Stimulated activated CD4-positive, alpha-beta T cell treated with anti-CD3 and anti-CD28 coated beads, Interleukin-2, amount 100 ng/mL, for 4 hours (primary cell): ENCODE measurements at regions not wholly inside any gene's neighbourhood (a gene's known extent, or its start where the extent isn't known, plus 50 kb on each side); places are given as distances from the start of the nearest gene placed in this dataset.

ENCODE experiments used
- DNase-seq: peaks from one replicate; pipeline ENCODE4 v3.0.0-alpha.2; 2020; ENCODE audit warnings: low read depth

DNA sequence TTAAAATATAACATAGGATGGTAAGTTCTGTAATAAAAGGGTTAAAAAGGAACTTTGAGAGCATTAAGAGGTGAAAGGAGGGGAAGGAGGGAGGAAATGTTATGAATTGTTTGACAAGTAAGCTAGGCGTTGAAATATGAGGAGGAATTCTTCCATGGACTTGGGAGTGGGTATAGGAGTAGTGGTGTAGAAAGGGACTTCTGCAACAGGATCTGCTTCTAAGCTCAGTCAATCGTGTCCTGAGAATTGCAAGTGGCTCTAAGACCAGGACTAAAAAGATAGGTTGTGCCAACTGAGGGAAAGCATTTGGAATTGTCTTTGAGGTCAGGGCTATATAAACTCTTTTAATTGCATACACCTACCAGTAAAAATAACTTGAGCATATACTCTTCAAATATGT, 74.1 kb upstream of the SLC38A2 start:
- DNase-seq: no peak

DNA sequence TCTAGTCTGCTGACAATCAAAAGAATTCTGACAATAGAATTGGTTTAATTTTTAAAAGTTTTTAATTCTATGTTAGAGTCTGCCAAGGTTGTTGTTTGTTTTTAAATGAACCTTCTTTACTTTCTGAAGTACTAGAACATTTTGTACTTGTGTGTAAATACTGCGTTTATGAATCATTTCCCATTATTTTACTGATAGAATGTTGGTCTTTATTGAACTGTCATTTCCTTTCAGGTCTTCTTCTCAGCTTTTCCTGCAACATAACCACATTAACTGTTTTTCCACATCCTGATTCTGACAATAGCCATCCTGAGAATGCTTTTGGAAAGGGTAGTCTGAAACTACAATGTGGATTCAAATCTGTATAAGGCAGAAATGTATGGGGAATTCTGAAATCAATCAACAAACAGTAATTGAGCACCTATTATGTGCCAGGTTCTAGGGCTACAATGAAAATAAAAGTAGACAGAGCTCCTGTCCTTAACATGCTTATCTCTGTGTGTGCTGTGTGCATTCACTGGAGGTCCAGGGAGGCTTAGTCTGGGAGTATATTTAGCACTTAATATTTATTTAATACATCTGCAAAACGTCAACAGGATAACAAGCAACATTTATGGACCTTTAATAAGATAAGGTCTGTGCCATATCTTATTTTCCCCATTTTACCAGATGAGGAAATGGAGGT, 73.1 kb upstream of the SLC38A2 start:
- DNase-seq: no peak

DNA sequence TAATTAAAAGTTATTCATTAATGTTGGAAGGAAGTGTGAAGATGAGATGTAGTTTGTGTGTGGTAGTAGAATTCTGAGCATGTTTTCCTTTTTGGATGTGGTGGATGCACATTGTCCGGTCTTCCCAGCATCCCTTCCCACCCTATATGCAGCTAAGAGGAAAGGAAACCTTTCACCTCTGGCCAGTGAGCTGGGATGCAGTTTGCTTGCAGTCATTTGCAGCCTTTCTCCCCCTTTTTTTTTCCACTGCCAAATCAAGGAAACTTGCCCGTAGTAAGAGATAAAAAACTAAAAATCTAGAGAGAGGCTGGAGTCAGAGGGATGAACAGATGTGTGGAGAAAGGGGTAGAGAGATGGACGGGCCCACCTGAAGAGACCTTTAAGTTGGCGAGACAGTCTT, 72.5 kb upstream of the SLC38A2 start:
- no peak for DNase-seq

DNA sequence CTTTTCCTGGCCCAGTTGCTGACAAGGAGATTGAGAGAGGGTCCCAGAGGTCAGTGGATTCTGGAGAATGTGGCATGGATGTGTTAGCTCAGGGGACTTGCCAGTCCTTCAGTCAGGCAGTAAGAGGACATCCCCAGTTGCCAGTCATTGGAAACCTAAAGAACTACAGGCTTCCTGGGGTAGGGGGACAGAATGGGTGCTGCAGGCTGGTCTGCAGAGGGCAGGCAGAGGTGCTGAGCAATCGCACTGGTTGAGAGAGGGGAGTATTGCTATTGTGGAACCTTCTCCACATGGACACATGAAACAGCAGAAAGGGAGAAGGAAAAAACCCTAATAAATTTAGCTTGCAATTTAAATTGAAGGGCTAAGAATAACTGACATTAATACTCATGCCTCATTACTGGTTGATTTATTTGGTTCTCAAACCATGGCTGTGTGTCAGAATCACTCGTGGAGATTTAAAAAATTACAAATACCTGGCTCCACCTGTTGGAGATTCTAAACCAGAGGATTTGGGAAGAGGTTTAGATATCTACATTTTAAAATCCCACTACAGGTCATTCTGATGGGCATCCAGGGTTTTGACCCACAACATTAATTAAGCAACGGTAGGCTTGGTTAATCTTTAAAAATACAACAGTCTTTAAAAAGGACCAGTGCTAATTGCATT, 71.2 kb upstream of the SLC38A2 start:
- DNase-seq: no peak

DNA sequence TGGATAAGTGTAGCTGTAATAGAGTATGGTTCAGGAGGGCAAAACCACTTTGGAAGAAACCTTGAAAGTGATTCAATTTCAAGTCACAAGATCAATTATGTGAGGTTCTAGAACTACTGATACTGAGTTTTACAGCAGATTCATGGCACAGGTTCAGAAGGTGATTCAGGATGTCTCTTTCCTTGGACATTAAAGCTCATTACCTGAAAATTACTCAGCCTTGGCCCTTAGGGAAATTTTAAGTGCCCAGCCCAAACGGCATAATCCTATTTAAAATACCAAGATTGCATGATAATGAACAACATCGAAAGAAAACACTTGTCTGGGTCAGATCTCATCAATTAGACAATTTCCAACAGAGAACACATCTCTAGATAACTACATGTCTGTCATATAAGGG, 70.2 kb upstream of the SLC38A2 start:
- DNase-seq: no peak

DNA sequence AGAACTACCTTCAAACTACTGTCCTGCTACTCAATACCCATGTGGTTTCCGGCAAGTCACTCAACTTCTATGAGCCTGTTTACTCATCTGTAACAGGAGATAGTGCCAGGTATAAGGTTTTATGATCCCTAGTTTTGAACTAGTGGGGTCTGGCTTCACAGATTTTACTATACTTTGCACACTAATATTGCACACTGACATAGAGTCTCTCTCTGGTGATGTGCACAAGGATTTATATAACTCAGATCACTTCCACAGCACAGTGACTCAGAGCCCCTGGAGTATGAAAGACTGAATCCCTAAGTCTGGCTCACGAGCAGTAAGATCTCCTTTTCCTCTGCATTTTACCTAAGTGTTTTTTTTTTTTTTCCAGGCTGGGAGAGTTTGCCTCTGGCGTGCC, 69.7 kb upstream of the SLC38A2 start:
- no peak for DNase-seq

DNA sequence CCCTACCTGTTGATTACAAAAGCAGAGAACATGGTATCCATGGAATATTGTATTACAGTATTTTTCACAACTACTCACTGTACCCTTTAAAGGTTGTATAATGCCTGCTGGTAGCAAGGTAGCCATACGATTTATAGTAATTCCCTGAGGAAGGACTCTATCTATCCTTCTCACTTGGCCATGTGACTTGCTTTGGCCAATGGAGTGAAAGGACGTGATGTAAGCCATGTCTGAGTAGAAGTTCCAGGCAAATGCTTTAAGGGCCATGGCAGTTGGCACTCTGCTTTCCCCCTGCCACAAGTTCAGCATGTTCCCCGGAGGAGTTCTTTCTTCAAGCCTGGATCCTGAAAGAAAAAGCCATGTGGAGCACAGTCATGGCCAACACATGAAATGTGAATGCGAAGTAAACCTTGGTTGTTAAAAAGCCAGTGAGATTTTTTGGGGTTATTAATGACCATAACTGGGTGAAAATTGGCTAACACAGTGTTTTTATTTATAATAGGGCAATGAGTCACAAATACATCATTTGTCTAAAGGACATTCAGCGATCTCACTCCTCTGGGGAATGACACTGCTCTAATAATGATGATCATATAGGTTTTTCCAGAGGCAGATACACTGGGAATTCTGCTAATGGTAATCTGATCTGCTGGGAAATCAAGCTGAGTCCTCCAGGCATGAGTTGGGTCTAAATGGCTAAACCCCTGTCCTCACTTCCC, 67.4 kb upstream of the SLC38A2 start:
- DNase-seq: no peak

DNA sequence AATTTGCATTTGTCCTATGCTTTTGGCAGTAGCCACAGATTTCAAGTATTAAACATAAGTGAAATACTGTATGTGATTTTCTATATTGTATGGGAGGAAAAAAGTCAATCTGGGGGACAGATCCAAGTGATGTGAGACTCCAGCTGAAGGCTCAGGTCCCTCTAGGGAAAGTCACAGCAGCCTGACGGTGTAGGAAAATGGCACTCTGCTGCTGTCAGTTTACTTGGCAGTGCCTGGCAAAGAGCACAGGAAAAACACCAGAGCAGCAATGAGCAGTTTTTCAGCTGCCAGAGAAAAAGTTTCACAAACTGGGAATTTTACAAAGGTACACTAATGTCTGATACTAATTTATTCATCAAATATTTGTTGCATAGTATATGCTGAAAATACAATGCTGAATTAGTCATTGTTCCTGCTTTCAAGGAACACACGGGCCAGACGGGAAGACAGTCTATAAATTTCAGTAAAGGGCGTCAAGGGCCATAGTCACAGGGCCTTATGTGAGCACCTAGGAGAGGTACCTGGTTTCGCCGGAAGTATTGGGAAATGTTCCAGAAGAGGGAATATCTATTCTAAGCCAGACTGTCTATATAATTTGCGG, 66.2 kb upstream of the SLC38A2 start:
- no peak for DNase-seq

DNA sequence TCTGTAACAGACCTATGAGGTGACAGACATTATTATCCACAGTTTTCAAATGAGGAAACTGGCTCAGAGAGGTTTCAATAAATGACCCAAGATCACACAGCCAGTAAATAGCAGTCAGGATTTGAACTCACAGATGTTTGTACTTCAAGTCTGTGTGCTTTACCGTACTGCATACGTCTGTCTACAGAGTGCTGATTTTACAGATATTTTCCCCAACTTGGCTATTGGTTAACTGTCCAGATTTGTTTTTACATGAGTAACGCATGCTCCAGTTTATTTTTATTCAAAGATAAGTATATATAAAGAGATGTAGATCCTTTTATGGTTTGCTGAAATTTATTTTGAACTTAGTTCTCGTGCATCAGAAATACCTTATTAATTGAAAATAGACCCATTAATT, 65.7 kb upstream of the SLC38A2 start:
- DNase-seq: no peak

DNA sequence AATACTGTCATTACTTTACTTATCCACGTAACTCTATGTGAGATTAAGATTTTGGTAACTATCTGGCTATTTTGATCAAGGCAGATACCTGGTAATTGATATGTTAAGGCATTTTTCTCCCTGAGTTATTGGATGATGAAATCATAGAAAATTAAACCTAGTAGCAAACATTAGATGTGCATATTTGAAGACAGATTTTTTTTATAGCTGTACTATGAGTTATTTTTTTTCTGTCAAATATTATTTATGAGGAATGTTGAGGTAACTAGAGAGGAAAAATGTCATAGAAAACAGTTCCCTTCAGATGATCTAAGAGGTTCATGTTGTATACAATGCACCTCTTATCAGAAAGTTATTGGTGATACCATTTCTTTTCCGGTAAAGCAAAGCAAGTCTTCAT, 64.9 kb upstream of the SLC38A2 start:
- no peak for DNase-seq

DNA sequence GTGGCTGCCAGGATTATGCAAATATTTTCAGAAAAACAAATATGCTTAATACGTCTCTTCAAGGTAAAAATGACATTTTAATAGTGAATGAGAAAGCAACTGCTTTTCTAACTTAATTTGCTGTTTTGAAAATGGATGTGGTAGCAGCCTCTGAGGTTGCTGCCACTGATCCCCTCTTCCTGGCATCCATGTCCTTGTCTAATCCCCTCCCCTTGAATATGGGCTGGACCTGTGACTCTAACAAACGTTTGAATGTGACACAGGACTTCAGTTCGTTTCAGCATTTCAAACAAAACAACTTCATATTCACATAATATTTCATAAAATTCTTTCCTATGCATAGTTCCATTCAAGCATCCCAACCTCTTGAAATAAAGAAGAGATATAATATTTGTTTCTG, 64.2 kb upstream of the SLC38A2 start:
- DNase-seq: no peak

DNA sequence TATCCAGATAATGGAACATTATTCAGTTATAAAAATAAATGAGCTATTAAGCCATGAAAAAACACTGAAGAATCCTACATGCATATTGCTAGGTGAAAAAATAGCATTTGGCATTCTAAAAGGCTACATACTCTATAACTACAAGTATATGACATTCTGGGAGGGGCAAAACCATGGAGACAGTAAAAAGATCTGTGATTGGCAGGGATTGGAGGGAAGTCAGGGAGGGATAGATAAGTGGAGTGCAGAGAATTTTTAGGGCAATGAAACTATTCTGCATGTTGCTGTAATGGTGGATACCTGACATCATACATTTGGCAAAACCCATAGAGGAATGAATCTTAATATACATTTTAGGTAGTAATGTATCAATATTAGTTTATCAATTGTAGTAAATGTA, 63.1 kb upstream of the SLC38A2 start:
- DNase-seq: no peak

DNA sequence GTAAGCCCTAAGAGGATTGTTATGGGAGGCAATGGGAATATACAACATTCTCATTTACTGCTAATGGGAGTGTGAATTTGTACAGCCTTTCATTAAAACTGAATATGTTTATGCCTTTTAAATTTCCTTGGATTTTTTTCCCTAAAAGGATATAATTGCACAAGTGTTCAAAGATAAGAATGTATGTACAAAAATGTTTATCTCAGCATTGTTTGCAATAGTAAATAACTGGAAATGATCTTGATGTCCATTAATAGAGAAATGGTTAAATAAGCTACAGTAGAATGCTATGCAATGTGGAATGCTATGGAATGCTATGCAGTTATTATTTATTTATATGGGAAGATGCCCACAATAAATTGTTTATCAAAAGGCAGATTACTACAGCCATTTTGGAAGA, 62.5 kb upstream of the SLC38A2 start:
- DNase-seq: no peak

DNA sequence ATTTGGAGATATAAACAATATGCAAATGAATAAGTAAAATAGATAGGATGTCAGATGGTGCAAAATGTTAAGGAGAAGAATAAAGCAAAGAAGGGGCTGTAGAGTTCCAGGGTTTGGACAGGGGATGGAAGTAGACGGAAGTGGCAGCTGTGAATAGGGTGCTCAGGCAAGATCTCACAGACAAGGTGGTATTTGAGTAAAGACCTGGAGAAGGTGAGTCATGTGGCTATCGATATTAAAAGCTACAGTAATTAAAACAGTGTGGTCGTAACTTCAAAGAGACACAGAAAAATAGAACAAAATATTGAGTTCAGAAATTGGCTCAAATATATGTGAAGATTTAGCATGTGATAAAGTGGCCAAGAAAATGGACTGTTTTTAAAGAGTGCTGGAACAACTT, 61.3 kb upstream of the SLC38A2 start:
- no peak for DNase-seq

DNA sequence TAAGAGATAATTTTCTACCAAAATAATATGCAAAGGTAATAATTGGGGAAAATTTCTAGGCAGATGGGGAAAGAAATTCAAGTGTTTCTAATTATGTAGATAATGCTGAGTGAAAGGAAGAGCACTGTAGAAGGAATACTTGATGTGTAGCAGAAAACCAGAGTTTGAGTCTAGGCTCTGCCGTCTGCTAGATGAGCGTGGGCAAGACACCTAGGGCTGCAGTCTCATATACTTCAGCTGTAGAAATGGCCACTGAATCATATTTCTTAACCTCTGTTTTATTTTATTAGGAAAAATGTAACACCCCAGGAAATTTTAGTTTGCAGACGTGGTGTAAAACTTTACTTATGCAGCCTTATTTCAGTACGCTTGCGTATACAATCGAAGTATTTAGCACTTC, 59.8 kb upstream of the SLC38A2 start:
- no peak for DNase-seq

DNA sequence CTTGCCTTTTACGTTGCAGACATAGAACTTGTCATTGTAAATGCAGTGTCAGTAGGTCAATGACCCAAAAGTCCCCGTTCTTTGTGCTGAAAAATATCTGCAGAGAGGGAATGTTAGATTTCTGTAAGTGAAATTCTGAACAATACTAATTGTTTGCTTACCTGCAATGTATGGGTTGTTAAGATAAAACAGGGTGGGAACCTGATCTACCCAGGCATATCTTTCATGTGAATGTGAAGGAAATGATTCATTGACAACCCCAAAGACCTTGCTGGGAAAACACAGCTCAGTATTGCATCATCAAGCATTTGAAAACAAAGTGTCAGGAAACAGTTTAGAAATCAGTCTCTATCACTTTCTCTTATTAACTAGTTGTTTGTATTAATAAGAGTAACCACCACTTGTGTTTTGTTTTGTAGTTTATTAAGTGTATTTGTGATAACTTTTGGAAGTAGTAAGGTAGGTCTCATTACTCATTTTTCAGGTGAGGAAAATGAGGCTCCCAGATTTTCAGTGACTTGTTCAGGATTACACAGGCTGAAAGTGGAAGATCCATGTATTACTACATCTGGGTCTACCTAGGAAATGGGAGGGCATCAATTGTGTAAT, 57.9 kb upstream of the SLC38A2 start:
- no peak for DNase-seq
